ENCODE measurements at regions not wholly inside any gene's neighbourhood (a gene's known extent, or its start where the extent isn't known, plus 50 kb on each side); places are given as distances from the start of the nearest gene placed in this dataset.

DNA sequence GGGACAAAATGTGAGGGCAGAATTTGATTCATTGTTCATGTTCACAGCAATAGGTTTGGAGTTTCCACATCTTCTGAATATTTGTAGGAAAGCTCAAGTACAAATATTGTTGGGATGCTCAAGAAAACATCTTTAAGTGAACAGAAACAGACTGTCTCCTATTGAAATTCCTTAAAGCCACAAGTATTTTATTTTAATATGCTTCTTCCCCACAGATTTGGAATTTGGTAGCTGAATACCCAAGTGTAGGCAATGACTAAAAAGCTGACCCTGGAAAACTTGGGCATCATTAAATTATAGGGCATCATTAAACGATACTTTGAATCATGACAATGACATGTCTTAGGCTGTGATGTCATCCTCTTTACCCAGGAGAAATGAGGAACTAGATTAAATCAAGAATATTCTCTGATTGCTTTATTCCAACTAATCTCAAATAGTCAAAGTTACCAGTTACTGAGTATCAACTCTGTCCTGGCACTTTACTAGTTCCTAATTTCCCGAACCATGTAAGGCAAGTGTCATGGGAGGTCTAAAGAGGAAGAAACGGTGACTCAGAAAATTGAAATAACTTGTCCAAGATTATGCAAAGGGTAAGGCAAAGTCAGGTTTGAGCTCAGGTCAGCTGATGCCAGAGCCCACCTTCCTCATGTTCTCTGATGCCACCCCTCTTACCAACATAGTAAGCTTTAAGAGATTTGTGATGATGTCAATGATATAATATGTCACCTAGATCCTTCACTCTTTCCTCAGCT is 223.1 kb upstream of the LEF1 start:
- TF ChIP-seq, protein P1, sequence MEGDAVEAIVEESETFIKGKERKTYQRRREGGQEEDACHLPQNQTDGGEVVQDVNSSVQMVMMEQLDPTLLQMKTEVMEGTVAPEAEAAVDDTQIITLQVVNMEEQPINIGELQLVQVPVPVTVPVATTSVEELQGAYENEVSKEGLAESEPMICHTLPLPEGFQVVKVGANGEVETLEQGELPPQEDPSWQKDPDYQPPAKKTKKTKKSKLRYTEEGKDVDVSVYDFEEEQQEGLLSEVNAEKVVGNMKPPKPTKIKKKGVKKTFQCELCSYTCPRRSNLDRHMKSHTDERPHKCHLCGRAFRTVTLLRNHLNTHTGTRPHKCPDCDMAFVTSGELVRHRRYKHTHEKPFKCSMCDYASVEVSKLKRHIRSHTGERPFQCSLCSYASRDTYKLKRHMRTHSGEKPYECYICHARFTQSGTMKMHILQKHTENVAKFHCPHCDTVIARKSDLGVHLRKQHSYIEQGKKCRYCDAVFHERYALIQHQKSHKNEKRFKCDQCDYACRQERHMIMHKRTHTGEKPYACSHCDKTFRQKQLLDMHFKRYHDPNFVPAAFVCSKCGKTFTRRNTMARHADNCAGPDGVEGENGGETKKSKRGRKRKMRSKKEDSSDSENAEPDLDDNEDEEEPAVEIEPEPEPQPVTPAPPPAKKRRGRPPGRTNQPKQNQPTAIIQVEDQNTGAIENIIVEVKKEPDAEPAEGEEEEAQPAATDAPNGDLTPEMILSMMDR (IDR thresholded peaks at IDR 0.05) = no peak
- TF ChIP-seq EZH2 (IDR thresholded peaks at IDR 0.05; ENCODE audit: borderline replicate concordance, insufficient read depth, low read depth, low read length, poor library complexity, severe bottlenecking) = no peak

Measured in B cell (primary cell).